HCT116 (cell line): ENCODE measurements at regions not wholly inside any gene's neighbourhood (a gene's known extent, or its start where the extent isn't known, plus 50 kb on each side); places are given as distances from the start of the nearest gene placed in this dataset.

ENCODE experiments used
- ATAC-seq: fragments of 200-7000 bp; cut with Tn5 transposase; 2 replicates; pipeline ENCODE4 v1.9.1; 2020; ENCODE audit warnings: mild to moderate bottlenecking, moderate library complexity
- BruUV-seq: library from RNA; stranded (reverse); fragments of 400-500 nt; replicated peaks from 2 replicates; lab custom pipeline; 2021; lab: Mats Ljungman, UMichigan
- CTCF ChIA-PET: fragments of 300-600 bp; sonication (Branson Sonifier 250); formaldehyde crosslinking; loops from one replicate; lab custom pipeline; 2021; ENCODE audit warnings: antibody characterized with exemption; lab: Charles Lee
- POLR2A ChIA-PET: fragments of 300-600, 350-600 bp; sonication (Branson Sonifier 250); formaldehyde crosslinking; loops from one replicate; lab custom pipeline; 2021; ENCODE audit warnings: antibody characterized with exemption; lab: Charles Lee
- RAD21 ChIA-PET, 2 experiments: fragments of 300-600 bp; sonication (Branson Sonifier 250); formaldehyde crosslinking; loops; one replicate each; lab custom pipeline; 2023; ENCODE audit warnings: low total read pairs in 2 of 2; ENCODE audit not compliant: uncharacterized antibody in 2 of 2, unreplicated experiment in 2 of 2, low non-redundant PET in 1 of 2; lab: Charles Lee
- DNase-seq: peaks from one replicate; pipeline ENCODE4 v3.0.0-alpha.2; 2010; ENCODE audit warnings: low read depth, low spot score
- H2AFZ ChIP-seq: fragments of 200-600 bp; shearing (Covaris generic), sonication (generic); 2 replicates; pipeline ENCODE4 v1.6.1; 2017; ENCODE audit warnings: low read depth, mixed run types, mixed read lengths, antibody characterized with exemption, low read length; ENCODE audit not compliant: poor library complexity, severe bottlenecking
- H3K27ac ChIP-seq: 2 replicates; pipeline ENCODE4 v1.5.1; 2012; ENCODE audit warnings: low read depth, low read length
- H3K27me3 ChIP-seq: fragments of 200-600 bp; sonication (generic); 2 replicates; pipeline ENCODE4 v1.6.1; 2016; ENCODE audit warnings: mixed run types, low read length, mixed read lengths; ENCODE audit not compliant: insufficient read depth
- H3K36me3 ChIP-seq, 2 experiments: fragments of 200-500 bp in 1 of 2; fragments of 200-600 bp in 1 of 2; sonication (Bioruptor generic) in 1 of 2; sonication (generic) in 1 of 2; 2 replicates each; pipeline versions ENCODE4 v1.5.1 to v1.6.1; 2014 to 2016; ENCODE audit warnings: low read length in 2 of 2, inconsistent platforms in 1 of 2, mixed read lengths in 1 of 2, mixed run types in 1 of 2; ENCODE audit not compliant: insufficient read depth in 2 of 2, control insufficient read depth in 1 of 2
- H3K4me1 ChIP-seq, 2 experiments: fragments of 200-600 bp in 1 of 2; sonication (generic) in 1 of 2; 2 replicates each; pipeline versions ENCODE4 v1.5.1 to v1.6.1; 2012 to 2017; ENCODE audit warnings: low read length in 2 of 2, inconsistent platforms in 1 of 2, mild to moderate bottlenecking in 1 of 2, mixed read lengths in 1 of 2, mixed run types in 1 of 2, moderate library complexity in 1 of 2; ENCODE audit not compliant: insufficient read depth in 2 of 2, control insufficient read depth in 1 of 2
- H3K4me2 ChIP-seq: fragments of 200-600 bp; sonication (generic); 2 replicates; pipeline ENCODE4 v1.6.1; 2017; ENCODE audit warnings: mixed run types, low read length, mixed read lengths
- H3K4me3 ChIP-seq, 2 experiments: fragments of 200-600 bp in 1 of 2; sonication (generic) in 1 of 2; replicated peaks in 1 of 2; 2 replicates each; pipeline ENCODE4 v1.5.1; 2011 to 2016; ENCODE audit warnings: low read length in 2 of 2, control low read depth in 1 of 2, low read depth in 1 of 2, mild to moderate bottlenecking in 1 of 2, mixed read lengths in 1 of 2, mixed run types in 1 of 2
- H3K79me2 ChIP-seq: fragments of 200-600 bp; sonication (generic); 2 replicates; pipeline ENCODE4 v1.6.1; 2017; ENCODE audit warnings: mild to moderate bottlenecking, mixed run types, low read length, moderate library complexity, mixed read lengths; ENCODE audit not compliant: insufficient read depth
- H3K9ac ChIP-seq: fragments of 200-600 bp; sonication (generic); 2 replicates; pipeline ENCODE4 v1.6.1; 2016; ENCODE audit warnings: low read length, mixed read lengths
- H3K9me2 ChIP-seq: fragments of 200-600 bp; sonication (generic), shearing (Covaris generic); 2 replicates; pipeline ENCODE4 v1.6.1; 2017; ENCODE audit warnings: mixed run types, mild to moderate bottlenecking, moderate library complexity; ENCODE audit not compliant: insufficient read depth
- H3K9me3 ChIP-seq, 2 experiments: fragments of 200-500 bp in 1 of 2; fragments of 200-600 bp in 1 of 2; sonication (Bioruptor generic) in 1 of 2; sonication (generic) in 1 of 2; 2 replicates each; pipeline ENCODE4 v1.6.1; 2014 to 2017; ENCODE audit warnings: low read length in 2 of 2, mixed read lengths in 2 of 2, inconsistent platforms in 1 of 2, low read depth in 1 of 2, mild to moderate bottlenecking in 1 of 2, mixed run types in 1 of 2, moderate library complexity in 1 of 2; ENCODE audit not compliant: control insufficient read depth in 1 of 2, insufficient read depth in 1 of 2
- H4K20me1 ChIP-seq: fragments of 200-600 bp; sonication (generic), shearing (Covaris generic); 2 replicates; pipeline ENCODE4 v1.6.1; 2017; ENCODE audit warnings: mixed run types, mild to moderate bottlenecking, moderate library complexity; ENCODE audit not compliant: insufficient read depth
- CBX3 ChIP-seq: IDR thresholded peaks from 2 replicates; pipeline ENCODE4 v1.6.1; 2012; ENCODE audit warnings: low read depth
- CEBPB ChIP-seq: IDR thresholded peaks from 2 replicates; pipeline ENCODE4 v1.6.1; 2012; ENCODE audit warnings: low read depth
- EGR1 ChIP-seq: IDR thresholded peaks from 2 replicates; pipeline ENCODE4 v1.6.1; 2012; ENCODE audit warnings: low read depth
- EZH2phosphoT487 ChIP-seq: fragments of 200-600 bp; IDR thresholded peaks from 2 replicates; pipeline ENCODE4 v1.6.1; 2018; ENCODE audit warnings: antibody characterized with exemption, borderline replicate concordance
- FOSL1 ChIP-seq: IDR thresholded peaks from 2 replicates; pipeline ENCODE4 v1.6.1; 2012; ENCODE audit warnings: low read depth
- POLR2AphosphoS5 ChIP-seq: IDR thresholded peaks from 2 replicates; pipeline ENCODE4 v1.6.1; 2011; ENCODE audit warnings: mild to moderate bottlenecking, low read depth, low read length, moderate library complexity
- RAD21 ChIP-seq: IDR thresholded peaks from 2 replicates; pipeline ENCODE4 v1.6.1; 2012; ENCODE audit warnings: low read depth, mild to moderate bottlenecking
- SIN3A ChIP-seq: IDR thresholded peaks from 2 replicates; pipeline ENCODE4 v1.6.1; 2012; ENCODE audit warnings: low read depth
- SP1 ChIP-seq: IDR thresholded peaks from 2 replicates; pipeline ENCODE4 v1.6.1; 2012; ENCODE audit warnings: low read depth
- TCF7L2 ChIP-seq: IDR thresholded peaks from 2 replicates; pipeline ENCODE4 v1.7.0; 2011; ENCODE audit warnings: borderline replicate concordance, inconsistent platforms; ENCODE audit not compliant: insufficient read depth, insufficient read length; ENCODE audit errors: extremely low read depth
- ZFX ChIP-seq: fragments of 450-650 bp; IDR thresholded peaks from 2 replicates; pipeline ENCODE4 v1.6.1; 2017
- intact Hi-C: fragments of 100-400 bp; cut with micrococcal nuclease; formaldehyde crosslinking; loops from 2 replicates; pipeline ENCODE4 v1.10.0; 2022
- TF ChIP-seq, protein P1 (sequence below): IDR thresholded peaks from 2 replicates; pipeline ENCODE4 v1.6.1; 2012
- TF ChIP-seq, protein P2 (sequence below): IDR thresholded peaks from 2 replicates; pipeline ENCODE4 v1.6.1; 2012

DNA sequence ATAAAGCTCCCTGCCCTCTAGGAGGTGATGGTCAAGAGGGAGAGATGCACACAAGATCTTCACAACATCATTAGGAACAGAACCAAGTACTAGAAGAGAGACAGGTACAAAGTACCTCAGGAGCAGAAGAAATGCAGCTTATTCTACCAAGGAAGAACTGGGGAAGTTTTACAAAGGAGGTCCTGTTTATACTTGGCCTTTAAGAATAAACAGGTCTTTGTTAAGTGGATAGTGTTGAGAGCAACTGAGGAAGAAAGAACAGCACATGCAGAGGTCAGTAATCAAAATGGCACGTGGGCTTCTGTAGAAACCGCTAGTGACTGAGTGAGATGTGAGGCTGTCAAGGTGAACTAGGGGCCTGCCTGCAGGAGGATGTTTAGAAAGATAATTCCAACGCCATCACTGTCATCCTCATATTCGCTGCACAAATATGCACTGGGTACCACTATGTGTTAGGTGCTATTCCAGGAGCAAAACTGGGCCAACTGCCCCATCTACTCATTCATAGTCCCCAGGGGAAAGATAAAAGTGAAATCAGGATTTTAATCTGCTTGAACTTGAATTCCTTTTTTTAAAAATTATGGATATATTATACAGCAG is 61.1 kb downstream of the ID4 start:
- intact Hi-C loops, result no loop called here
- Histone ChIP-seq H4K20me1 (no peaks in the 10 kb centered on the region), H3K9me3 (no peaks in the 10 kb centered on the region), H3K27me3 (no peaks in the 10 kb centered on the region), H3K4me1 (peaks cover 0 to 6% of the 10 kb centered on the region in 2 experiments; a peak in 1 of 4 replicates), H3K27ac (no peak overlapping the region), H3K79me2 (no peaks in the 10 kb centered on the region), H3K4me2 (no peak overlapping the region), H3K36me3 (no peaks in the 10 kb centered on the region), H3K4me3 (no peak overlapping the region), H3K9me2 (no peaks in the 10 kb centered on the region)
- CTCF ChIA-PET, result interaction anchor here (0.7 kb wide), 1 partner anchor 101 kb away, joined by 3 read pairs; no protein-coding TSS in a partner anchor
- BruUV-seq, result no TSS peak
- DNase-seq (no peak), ATAC-seq (no peak)
- TF ChIP-seq EGR1 (no peak), SIN3A (no peak), CBX3 (no peak), SP1 (no peak), ZFX (no peak), POLR2AphosphoS5 (no peak), TCF7L2 (no peak), FOSL1 (no peak)
- TF ChIP-seq, protein P1, sequence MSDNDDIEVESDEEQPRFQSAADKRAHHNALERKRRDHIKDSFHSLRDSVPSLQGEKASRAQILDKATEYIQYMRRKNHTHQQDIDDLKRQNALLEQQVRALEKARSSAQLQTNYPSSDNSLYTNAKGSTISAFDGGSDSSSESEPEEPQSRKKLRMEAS, result no peak
- TF ChIP-seq, all 23 proteins: peak for 0
- ChIA-PET RAD21 (no interaction called here), POLR2A (no interaction called here)
- H3K9ac ChIP-seq, result no peak overlapping the region
- no peak overlapping the region for H2AFZ ChIP-seq

DNA sequence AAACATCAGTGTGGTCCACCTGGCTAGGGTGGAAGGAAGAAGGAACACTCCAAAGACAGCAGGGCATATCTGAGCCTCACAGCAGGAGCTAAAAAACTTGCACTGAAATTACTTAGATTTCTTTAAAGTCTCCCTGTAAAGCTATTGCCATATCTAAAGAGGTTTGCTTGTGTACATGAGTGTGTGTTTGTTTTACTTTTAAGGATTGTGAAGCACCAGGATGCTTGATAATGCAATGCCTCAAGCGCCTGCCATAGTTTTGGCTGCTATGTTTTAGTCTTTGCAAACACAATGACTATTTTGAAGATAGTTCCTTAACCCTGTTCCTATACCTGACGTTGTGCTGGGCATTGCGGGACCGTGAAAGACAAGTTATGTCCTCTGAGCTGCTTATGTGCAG is 65.0 kb downstream of the ID4 start:
- Histone ChIP-seq H2AFZ (no peak overlapping the region), H3K27ac (no peak overlapping the region), H3K9me3 (no peaks in the 10 kb centered on the region), H3K79me2 (no peaks in the 10 kb centered on the region), H3K9ac (no peak overlapping the region), H4K20me1 (no peaks in the 10 kb centered on the region), H3K27me3 (no peaks in the 10 kb centered on the region), H3K9me2 (no peaks in the 10 kb centered on the region), H3K4me3 (no peak overlapping the region), H3K4me1 (peaks cover 4 to 7% of the 10 kb centered on the region in 2 experiments; a peak in 2 of 4 replicates), H3K36me3 (no peaks in the 10 kb centered on the region), H3K4me2 (no peak overlapping the region)
- ATAC-seq, result no peak
- ChIA-PET RAD21 (no interaction called here), POLR2A (no interaction called here), CTCF (no interaction called here)
- BruUV-seq, result no TSS peak
- intact Hi-C loops, result no loop called here
- DNase-seq, result no peak
- TF ChIP-seq CEBPB (no peak), EZH2phosphoT487 (no peak), RAD21 (no peak)
- TF ChIP-seq, protein P2, sequence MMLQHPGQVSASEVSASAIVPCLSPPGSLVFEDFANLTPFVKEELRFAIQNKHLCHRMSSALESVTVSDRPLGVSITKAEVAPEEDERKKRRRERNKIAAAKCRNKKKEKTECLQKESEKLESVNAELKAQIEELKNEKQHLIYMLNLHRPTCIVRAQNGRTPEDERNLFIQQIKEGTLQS, result no peak
